Aorta (tissue), 5 donors: ENCODE measurements at regions not wholly inside any gene's neighbourhood (a gene's known extent, or its start where the extent isn't known, plus 50 kb on each side); places are given as distances from the start of the nearest gene placed in this dataset.
"Not testable (repeated sequence)": the region's sequence is repeated elsewhere in the genome, so short reads cannot be mapped to it uniquely, and the experiment has no call there.

Experiments used
- ATAC-seq: fragments of 200-7000 bp; cut with Tn5 transposase; one replicate; pipeline ENCODE4 v1.9.1; 2022; ENCODE audit warnings: moderate library complexity; ENCODE audit not compliant: low FRiP score
- DNase-seq, 2 donors: peaks; one replicate each; pipeline ENCODE4 v3.0.0-alpha.2; 2020
- H3K27ac ChIP-seq, 2 donors: one replicate each; pipeline ENCODE4 v1.5.1; 2013; ENCODE audit warnings: low read length in 2 of 2, mild to moderate bottlenecking in 2 of 2, moderate library complexity in 2 of 2, control low read depth in 1 of 2, inconsistent platforms in 1 of 2, low read depth in 1 of 2
- H3K27me3 ChIP-seq, 2 donors: one replicate each; pipeline ENCODE4 v1.6.1; 2013; ENCODE audit warnings: control low read depth in 1 of 2, low read length in 1 of 2, mild to moderate bottlenecking in 1 of 2, moderate library complexity in 1 of 2; ENCODE audit not compliant: insufficient read depth in 2 of 2, control insufficient read depth in 1 of 2
- H3K36me3 ChIP-seq, 2 donors: one replicate each; pipeline ENCODE4 v1.6.1; 2013; ENCODE audit warnings: control low read depth in 1 of 2, low read length in 1 of 2, mild to moderate bottlenecking in 1 of 2; ENCODE audit not compliant: insufficient read depth in 2 of 2, control insufficient read depth in 1 of 2
- H3K4me1 ChIP-seq, 2 donors: one replicate each; pipeline ENCODE4 v1.6.1; 2013; ENCODE audit warnings: low read length in 2 of 2, control low read depth in 1 of 2, mild to moderate bottlenecking in 1 of 2, moderate library complexity in 1 of 2; ENCODE audit not compliant: insufficient read depth in 2 of 2, control insufficient read depth in 1 of 2
- H3K4me3 ChIP-seq, 2 donors: one replicate each; pipeline ENCODE4 v1.5.1; 2013; ENCODE audit warnings: low read length in 2 of 2, control low read depth in 1 of 2, mild to moderate bottlenecking in 1 of 2
- H3K9me3 ChIP-seq: one replicate; pipeline ENCODE4 v1.6.1; 2013; ENCODE audit warnings: mild to moderate bottlenecking, low read length; ENCODE audit not compliant: control insufficient read depth
- WGBS, 2 donors: extraction: QIAGEN DNeasy Blood & Tissue Kit; methylation state at CpG; one replicate each; pipeline ENCODE4 v1.1.7; 2013; 5-methylcytosine and 5-hydroxymethylcytosine counted together
- intact Hi-C, 2 donors: fragments of 100-400 bp; cut with DNase I; formaldehyde crosslinking; loops; one replicate each; pipeline versions ENCODE4 v1.14.2 to v1.15.0; 2022
- donor health status: healthy with polysubstance abuse.
- donor health status: Bipolar disorder and iron deficiency.
- donor health status: DM: no; HTN: no; CAD: no.
- donor health status: DM: no; HTN: no; CAD: no.
- donor health status: DM: yes; HTN: yes; CAD: no.

GRCh38 chr5:51159606-51160005, 223.6 kb upstream of the ISL1 start:
- intact Hi-C loops = no loop called here
- 45 to 46% methylated on average over 2 of the region's 2 CpGs for WGBS, 2 donors
- peak in 1 of 2 donors; percentile 33 for DNase-seq
- no peaks in the 10 kb centered on the region for H3K4me1 ChIP-seq
- H3K27ac ChIP-seq = no peak overlapping the region
- H3K9me3 ChIP-seq = peaks cover 1% of the 10 kb centered on the region
- no peaks in the 10 kb centered on the region for H3K36me3 ChIP-seq
- no peak overlapping the region for H3K4me3 ChIP-seq
- peak; percentile 7 for ATAC-seq
- H3K27me3 ChIP-seq = no peaks in the 10 kb centered on the region

- H3K9me3 ChIP-seq = peaks cover 1% of the 10 kb centered on the region
- intact Hi-C loops = no loop called here
- H3K27me3 ChIP-seq = no peaks in the 10 kb centered on the region
- no peak for DNase-seq
- no peak overlapping the region for H3K27ac ChIP-seq
- H3K4me1 ChIP-seq = no peaks in the 10 kb centered on the region
- H3K36me3 ChIP-seq = no peaks in the 10 kb centered on the region
- no peak overlapping the region for H3K4me3 ChIP-seq
- no peak for ATAC-seq
These were observed 221.0 kb upstream of the ISL1 start for GRCh38 chr5:51162245-51162644.

GRCh38 chr5:51165621-51166020, 217.6 kb upstream of the ISL1 start:
- H3K4me3 ChIP-seq, intact Hi-C loops, DNase-seq, H3K27ac ChIP-seq, H3K4me1 ChIP-seq, H3K27me3 ChIP-seq, ATAC-seq, H3K36me3 ChIP-seq, H3K9me3 ChIP-seq: not testable (repeated sequence)
- 85 to 90% methylated on average over 12 of the region's 12 CpGs for WGBS, 2 donors

- ATAC-seq (no peak), DNase-seq (no peak)
- Histone ChIP-seq H3K27ac (no peak overlapping the region), H3K36me3 (no peaks in the 10 kb centered on the region), H3K4me3 (no peak overlapping the region), H3K9me3 (no peaks in the 10 kb centered on the region), H3K4me1 (no peaks in the 10 kb centered on the region), H3K27me3 (no peaks in the 10 kb centered on the region)
- 11 to 20% methylated on average over 7 of the region's 7 CpGs for WGBS, 2 donors
- intact Hi-C loops = no loop called here
These were observed 210.2 kb upstream of the ISL1 start for GRCh38 chr5:51172903-51173626.

- H3K27me3 ChIP-seq = no peaks in the 10 kb centered on the region
- H3K4me1 ChIP-seq = no peaks in the 10 kb centered on the region
- 23 to 28% methylated on average over 3 of the region's 3 CpGs for WGBS, 2 donors
- DNase-seq (no peak), ATAC-seq (no peak)
- no peaks in the 10 kb centered on the region for H3K9me3 ChIP-seq
- intact Hi-C loops = no loop called here
- H3K36me3 ChIP-seq = no peaks in the 10 kb centered on the region
- no peak overlapping the region for H3K27ac ChIP-seq
- no peak overlapping the region for H3K4me3 ChIP-seq
These were observed 201.9 kb upstream of the ISL1 start for GRCh38 chr5:51181208-51181894.

- Histone ChIP-seq H3K4me1 (no peaks in the 10 kb centered on the region), H3K4me3 (no peak overlapping the region), H3K27me3 (no peaks in the 10 kb centered on the region), H3K9me3 (peaks cover 1% of the 10 kb centered on the region), H3K36me3 (no peaks in the 10 kb centered on the region), H3K27ac (no peak overlapping the region)
- DNase-seq = no peak
- intact Hi-C loops = no loop called here
- no peak for ATAC-seq
- 31% methylated on average over 4 of the region's 4 CpGs for WGBS, 2 donors
These were observed 197.4 kb upstream of the ISL1 start for GRCh38 chr5:51185850-51186329.

- intact Hi-C loops = no loop called here
- no peak overlapping the region for H3K4me3 ChIP-seq
- H3K36me3 ChIP-seq = no peaks in the 10 kb centered on the region
- 45 to 48% methylated on average over 6 of the region's 6 CpGs for WGBS, 2 donors
- no peak for ATAC-seq
- no peak overlapping the region for H3K27ac ChIP-seq
- peaks cover 1% of the 10 kb centered on the region for H3K9me3 ChIP-seq
- DNase-seq = no peak
- no peaks in the 10 kb centered on the region for H3K27me3 ChIP-seq
- H3K4me1 ChIP-seq = no peaks in the 10 kb centered on the region
These were observed 195.2 kb upstream of the ISL1 start for GRCh38 chr5:51188001-51188591.

- Histone ChIP-seq H3K9me3 (no peaks in the 10 kb centered on the region), H3K4me3 (no peak overlapping the region), H3K4me1 (no peaks in the 10 kb centered on the region), H3K27me3 (no peaks in the 10 kb centered on the region), H3K27ac (no peak overlapping the region), H3K36me3 (no peaks in the 10 kb centered on the region)
- intact Hi-C loops = no loop called here
- no peak for DNase-seq
- 23 to 41% methylated on average over 2 of the region's 2 CpGs for whole genome bisulfite sequencing, 2 donors
- no peak for ATAC-seq
These were observed 188.6 kb upstream of the ISL1 start for GRCh38 chr5:51194671-51195070.

- no peaks in the 10 kb centered on the region for H3K27me3 ChIP-seq
- no peak for DNase-seq
- H3K9me3 ChIP-seq = no peaks in the 10 kb centered on the region
- no peak overlapping the region for H3K27ac ChIP-seq
- intact Hi-C loops = no loop called here
- no peaks in the 10 kb centered on the region for H3K4me1 ChIP-seq
- no peak for ATAC-seq
- 70 to 76% methylated on average over 6 of the region's 6 CpGs for WGBS, 2 donors
- no peaks in the 10 kb centered on the region for H3K36me3 ChIP-seq
- H3K4me3 ChIP-seq = no peak overlapping the region
These were observed 182.2 kb upstream of the ISL1 start for GRCh38 chr5:51201024-51201423.
